ENCODE measurements at regions not wholly inside any gene's neighbourhood (a gene's known extent, or its start where the extent isn't known, plus 50 kb on each side); places are given as distances from the start of the nearest gene placed in this dataset.

DNA sequence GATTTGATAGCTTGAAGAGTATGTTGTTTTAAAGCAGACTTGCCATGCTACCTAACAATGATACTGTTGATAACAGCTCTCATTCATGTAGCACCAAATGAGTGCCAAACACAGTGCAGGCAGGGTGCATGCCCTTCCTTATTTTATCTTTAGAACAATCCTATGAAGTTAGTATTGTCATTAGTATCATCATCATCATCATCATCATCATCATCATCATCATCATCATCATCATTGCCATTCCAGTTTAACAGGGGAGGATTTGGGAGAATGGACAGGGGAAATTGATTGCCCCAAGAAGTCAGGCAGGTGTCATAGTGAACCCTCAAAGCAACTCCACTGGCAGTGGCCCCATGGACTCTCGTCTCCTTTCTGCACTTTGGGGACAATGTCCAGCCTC is 734.9 kb downstream of the VRK1 start:
- POLR2A ChIA-PET (ENCODE audit: unreplicated experiment) = no interaction called here
- H3K9me3 ChIP-seq (ENCODE audit: control insufficient read depth, insufficient read depth, low read length) = peaks cover 30% of the 10 kb centered on the region
- WGBS, 2 experiments (ENCODE audit: extremely low coverage in 2 of 2, insufficient read length in 1 of 2) = 29% methylated on average over 1 of the region's 1 CpG; no CpG with 5 or more reads in 1 of the 2 experiments

More for the DNA sequence above, 734.9 kb downstream of the VRK1 start:
- Histone ChIP-seq H3K79me1 (ENCODE audit: low read depth in 1 of 2, low read length in 2 of 2) (no peaks in the 10 kb centered on the region), H2AK5ac (ENCODE audit: low read depth, low read length) (no peak overlapping the region), H4K5ac (ENCODE audit: low read depth, low read length) (no peak overlapping the region), H3K4me2 (ENCODE audit: low read depth, low read length) (no peak overlapping the region), H2BK15ac (ENCODE audit: low read depth, low read length) (no peak overlapping the region), H3K4ac (ENCODE audit: low read depth, low read length) (no peak overlapping the region), H2BK20ac (ENCODE audit: low read depth, low read length) (no peak overlapping the region), H3K36me3 (ENCODE audit: control insufficient read depth, insufficient read depth, low read length) (no peaks in the 10 kb centered on the region), H3K4me1 (ENCODE audit: control insufficient read depth, insufficient read depth, low read length) (no peaks in the 10 kb centered on the region), H3K56ac (ENCODE audit: extremely low read depth, insufficient read depth, low read length) (no peak overlapping the region), H2AK9ac (replicated peaks; ENCODE audit: low read depth, low read length, poor library complexity) (no peak overlapping the region), H3K9ac (ENCODE audit: low read depth, low read length) (no peak overlapping the region), H3K27me3 (ENCODE audit: control insufficient read depth, insufficient read depth, low read length) (no peaks in the 10 kb centered on the region), H3K4me3 (ENCODE audit: insufficient read depth, low read depth, low read length) (no peak overlapping the region), H4K91ac (ENCODE audit: insufficient read depth, low read depth, low read length) (no peak overlapping the region), H3K18ac (ENCODE audit: low read depth, low read length) (no peak overlapping the region), H3K27ac (ENCODE audit: insufficient read depth, low read length) (no peak overlapping the region), H2BK120ac (ENCODE audit: low read depth, low read length) (no peak overlapping the region), H2BK5ac (ENCODE audit: low read depth, low read length, poor library complexity, severe bottlenecking) (no peak overlapping the region), H4K20me1 (ENCODE audit: insufficient read depth, low read length) (no peaks in the 10 kb centered on the region), H2AFZ (replicated peaks; ENCODE audit: low read length, poor library complexity) (no peak overlapping the region), H3K9me1 (ENCODE audit: insufficient read depth, low read length) (no peaks in the 10 kb centered on the region), H3K23ac (ENCODE audit: low read depth, low read length) (no peak overlapping the region), H4K8ac (ENCODE audit: low read depth in 2 of 2, low read length in 2 of 2) (no peak overlapping the region), H3K14ac (replicated peaks; ENCODE audit: low read depth, low read length) (no peak overlapping the region)
- BruUV-seq (replicated peaks) = no TSS peak
- CTCF ChIA-PET = no interaction called here
- DNase-seq (no peak), ATAC-seq (ENCODE audit: low read depth) (no peak)
- in situ Hi-C loops (cut with MboI; ENCODE audit: low sequenced_read_pairs) (no loop called here), dilution Hi-C loops (cut with HindIII; ENCODE audit: low sequenced_read_pairs, unreplicated experiment) (no loop called here), intact Hi-C loops (cut with micrococcal nuclease) (no loop called here)
- no peak for TF ChIP-seq CHD1 (IDR thresholded peaks at IDR 0.05; ENCODE audit: low read depth, low read length)
- TF ChIP-seq POLR2A (IDR thresholded peaks at IDR 0.05; ENCODE audit: low read depth, low read length) = no peak
- no peak for TF ChIP-seq NFE2L2 (IDR thresholded peaks at IDR 0.05; ENCODE audit: low read depth, low read length)

All from IMR-90 (cell line).